Nephron progenitor cell (in vitro differentiated cells): ENCODE measurements at regions not wholly inside any gene's neighbourhood (a gene's known extent, or its start where the extent isn't known, plus 50 kb on each side); places are given as distances from the start of the nearest gene placed in this dataset.

Experiments used
- DNase-seq: peaks from one replicate; pipeline ENCODE4 v3.0.0; 2021
- H3K27ac Mint-ChIP-seq: 2 replicates; pipeline ENCODE4 v1.8.0; 2021; ENCODE audit warnings: mild to moderate bottlenecking, moderate library complexity, mixed read lengths
- H3K27me3 Mint-ChIP-seq: 2 replicates; pipeline ENCODE4 v1.8.0; 2021; ENCODE audit warnings: mild to moderate bottlenecking, low read depth, mixed read lengths; ENCODE audit not compliant: poor library complexity
- H3K36me3 Mint-ChIP-seq: 2 replicates; pipeline ENCODE4 v1.8.0; 2021; ENCODE audit warnings: low read depth, mixed read lengths
- H3K4me1 Mint-ChIP-seq: 2 replicates; pipeline ENCODE4 v1.8.0; 2021; ENCODE audit warnings: mixed read lengths
- H3K4me3 Mint-ChIP-seq: 2 replicates; pipeline ENCODE4 v1.8.0; 2021; ENCODE audit warnings: mild to moderate bottlenecking, moderate library complexity, mixed read lengths
- H3K9me3 Mint-ChIP-seq: 2 replicates; pipeline ENCODE4 v1.8.0; 2021; ENCODE audit warnings: mild to moderate bottlenecking, moderate library complexity, mixed read lengths
- TF ChIP-seq, protein P1 (sequence below): fragments of 200-600 bp; sonication (generic); IDR thresholded peaks from 2 replicates; pipeline ENCODE4 v1.5.0; 2021; ENCODE audit warnings: antibody characterized with exemption

DNA sequence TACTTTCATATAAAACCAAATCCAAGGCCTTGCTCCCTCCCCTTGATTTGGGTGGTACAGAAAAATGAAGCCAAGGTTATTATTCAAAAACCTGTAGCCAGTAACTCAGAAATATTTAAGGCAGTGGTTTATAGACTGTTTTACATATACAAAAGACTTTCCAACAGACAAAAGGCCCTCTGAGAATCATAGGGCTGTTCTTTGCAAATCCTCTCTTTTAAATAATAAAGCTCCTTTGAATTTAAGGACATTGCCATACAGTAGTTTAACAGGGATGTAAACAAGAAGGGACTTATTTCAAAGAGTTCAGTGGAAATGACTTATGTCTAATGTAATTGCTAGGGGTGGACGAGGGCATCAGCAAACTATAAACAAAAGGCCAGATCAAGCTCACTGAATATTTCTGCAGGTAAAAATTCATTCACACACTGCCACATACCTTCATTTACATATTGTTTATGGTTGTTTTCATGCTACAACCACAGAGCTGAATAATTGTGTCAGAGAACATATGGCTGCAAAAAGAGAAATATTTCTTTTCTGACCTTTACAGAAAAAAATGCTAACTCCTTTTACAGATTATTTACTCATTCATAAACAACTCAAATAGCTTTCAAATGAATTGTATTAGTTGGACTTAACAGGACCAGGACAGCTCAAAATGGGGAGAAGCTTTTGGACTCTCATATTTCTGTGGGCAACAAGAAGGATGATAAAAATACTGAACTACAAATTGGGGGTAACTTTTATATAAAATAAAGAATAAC lies 665.6 kb downstream of the SLITRK1 start:
- TF ChIP-seq, protein P1, sequence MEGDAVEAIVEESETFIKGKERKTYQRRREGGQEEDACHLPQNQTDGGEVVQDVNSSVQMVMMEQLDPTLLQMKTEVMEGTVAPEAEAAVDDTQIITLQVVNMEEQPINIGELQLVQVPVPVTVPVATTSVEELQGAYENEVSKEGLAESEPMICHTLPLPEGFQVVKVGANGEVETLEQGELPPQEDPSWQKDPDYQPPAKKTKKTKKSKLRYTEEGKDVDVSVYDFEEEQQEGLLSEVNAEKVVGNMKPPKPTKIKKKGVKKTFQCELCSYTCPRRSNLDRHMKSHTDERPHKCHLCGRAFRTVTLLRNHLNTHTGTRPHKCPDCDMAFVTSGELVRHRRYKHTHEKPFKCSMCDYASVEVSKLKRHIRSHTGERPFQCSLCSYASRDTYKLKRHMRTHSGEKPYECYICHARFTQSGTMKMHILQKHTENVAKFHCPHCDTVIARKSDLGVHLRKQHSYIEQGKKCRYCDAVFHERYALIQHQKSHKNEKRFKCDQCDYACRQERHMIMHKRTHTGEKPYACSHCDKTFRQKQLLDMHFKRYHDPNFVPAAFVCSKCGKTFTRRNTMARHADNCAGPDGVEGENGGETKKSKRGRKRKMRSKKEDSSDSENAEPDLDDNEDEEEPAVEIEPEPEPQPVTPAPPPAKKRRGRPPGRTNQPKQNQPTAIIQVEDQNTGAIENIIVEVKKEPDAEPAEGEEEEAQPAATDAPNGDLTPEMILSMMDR, result no peak
- no peak overlapping the region for H3K4me3 Mint-ChIP-seq
- H3K36me3 Mint-ChIP-seq, result no peaks in the 10 kb centered on the region
- peaks cover 15% of the 10 kb centered on the region for H3K9me3 Mint-ChIP-seq
- no peak overlapping the region for H3K27ac Mint-ChIP-seq
- DNase-seq, result no peak
- no peaks in the 10 kb centered on the region for H3K4me1 Mint-ChIP-seq
- no peaks in the 10 kb centered on the region for H3K27me3 Mint-ChIP-seq

DNA sequence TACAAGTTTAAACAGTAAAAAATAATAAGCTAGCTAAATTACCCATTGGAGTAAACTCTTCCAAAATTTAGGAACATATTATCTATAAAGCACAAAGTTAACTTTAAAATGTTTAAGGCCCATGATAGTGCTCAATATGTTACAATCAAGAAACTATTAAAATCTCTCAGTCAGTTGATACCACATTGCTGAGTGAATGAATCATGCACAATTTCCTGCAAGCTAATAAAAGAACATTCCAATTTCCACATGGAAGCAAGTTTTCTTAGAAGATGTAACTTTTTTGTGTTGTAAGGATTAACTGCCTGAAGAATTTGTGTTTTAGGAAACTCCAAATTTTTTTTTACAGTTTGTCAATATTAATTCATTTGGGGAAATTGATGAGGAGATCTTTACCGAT lies 666.6 kb downstream of the SLITRK1 start:
- Mint-ChIP-seq H3K27ac (no peak overlapping the region), H3K9me3 (peaks cover 22% of the 10 kb centered on the region), H3K4me3 (no peak overlapping the region), H3K36me3 (no peaks in the 10 kb centered on the region), H3K4me1 (no peaks in the 10 kb centered on the region), H3K27me3 (no peaks in the 10 kb centered on the region)
- DNase-seq, result no peak
- TF ChIP-seq, protein P1, result no peak

GRCh38 chr13:83214452-83214851 lies 667.8 kb downstream of the SLITRK1 start:
- no peaks in the 10 kb centered on the region for H3K36me3 Mint-ChIP-seq
- no peaks in the 10 kb centered on the region for H3K4me1 Mint-ChIP-seq
- H3K9me3 Mint-ChIP-seq, result peaks cover 32% of the 10 kb centered on the region
- H3K27me3 Mint-ChIP-seq, result no peaks in the 10 kb centered on the region
- TF ChIP-seq, protein P1, result no peak
- no peak overlapping the region for H3K4me3 Mint-ChIP-seq
- no peak overlapping the region for H3K27ac Mint-ChIP-seq
- DNase-seq, result no peak

- Mint-ChIP-seq H3K4me1 (no peaks in the 10 kb centered on the region), H3K4me3 (no peak overlapping the region), H3K36me3 (no peaks in the 10 kb centered on the region), H3K27me3 (no peaks in the 10 kb centered on the region), H3K27ac (no peak overlapping the region), H3K9me3 (peaks cover 33% of the 10 kb centered on the region)
- no peak for DNase-seq
- TF ChIP-seq, protein P1, result no peak
Observed at GRCh38 chr13:83211301-83211700, 671.0 kb downstream of the SLITRK1 start.

GRCh38 chr13:83204886-83205285 lies 677.4 kb downstream of the SLITRK1 start:
- Mint-ChIP-seq H3K9me3 (peaks cover 6% of the 10 kb centered on the region), H3K27me3 (no peaks in the 10 kb centered on the region), H3K27ac (no peak overlapping the region), H3K4me1 (no peaks in the 10 kb centered on the region), H3K4me3 (no peak overlapping the region), H3K36me3 (no peaks in the 10 kb centered on the region)
- TF ChIP-seq, protein P1, result no peak
- no peak for DNase-seq

- no peak for DNase-seq
- Mint-ChIP-seq H3K36me3 (no peaks in the 10 kb centered on the region), H3K27ac (no peak overlapping the region), H3K27me3 (no peaks in the 10 kb centered on the region), H3K4me1 (no peaks in the 10 kb centered on the region), H3K4me3 (no peak overlapping the region), H3K9me3 (no peaks in the 10 kb centered on the region)
- TF ChIP-seq, protein P1, result no peak
Observed at GRCh38 chr13:83201506-83201905, 680.8 kb downstream of the SLITRK1 start.
